H9 (cell line): ENCODE measurements at regions not wholly inside any gene's neighbourhood (a gene's known extent, or its start where the extent isn't known, plus 50 kb on each side); places are given as distances from the start of the nearest gene placed in this dataset.

ENCODE experiments used
- DNase-seq: peaks from one replicate; pipeline ENCODE4 v3.0.0-alpha.2; 2017
- H2AFZ ChIP-seq: one replicate; pipeline ENCODE4 v1.6.1; 2013; ENCODE audit warnings: mild to moderate bottlenecking, low read length, control low read depth, moderate library complexity
- H2AK5ac ChIP-seq: 2 replicates; pipeline ENCODE4 v1.6.1; 2013; ENCODE audit warnings: low read length, control low read depth, mixed read lengths; ENCODE audit not compliant: insufficient read length
- H2BK120ac ChIP-seq: one replicate; pipeline ENCODE4 v1.6.1; 2013; ENCODE audit warnings: low read depth, mild to moderate bottlenecking, low read length, control low read depth, inconsistent platforms; ENCODE audit not compliant: poor library complexity, severe bottlenecking
- H2BK12ac ChIP-seq: 2 replicates; pipeline ENCODE4 v1.6.1; 2013; ENCODE audit warnings: low read length, control low read depth, mixed read lengths, low read depth; ENCODE audit not compliant: insufficient read length
- H2BK15ac ChIP-seq: 2 replicates; pipeline ENCODE4 v1.6.1; 2013; ENCODE audit warnings: low read depth, low read length, control low read depth
- H2BK20ac ChIP-seq: one replicate; pipeline ENCODE4 v1.6.1; 2013; ENCODE audit warnings: low read depth, mild to moderate bottlenecking, low read length, control low read depth, inconsistent platforms; ENCODE audit not compliant: poor library complexity, severe bottlenecking
- H2BK5ac ChIP-seq: 2 replicates; pipeline ENCODE4 v1.6.1; 2013; ENCODE audit warnings: low read length, control low read depth, mixed read lengths; ENCODE audit not compliant: insufficient read length
- H3K14ac ChIP-seq: 2 replicates; pipeline ENCODE4 v1.6.1; 2013; ENCODE audit warnings: low read length, control low read depth; ENCODE audit not compliant: insufficient read depth
- H3K18ac ChIP-seq: 2 replicates; pipeline ENCODE4 v1.6.1; 2013; ENCODE audit warnings: low read depth, mild to moderate bottlenecking, mixed read lengths, low read length, control low read depth; ENCODE audit not compliant: insufficient read length
- H3K23ac ChIP-seq: 2 replicates; pipeline ENCODE4 v1.6.1; 2013; ENCODE audit warnings: low read length, control low read depth, mixed read lengths, low read depth; ENCODE audit not compliant: insufficient read length
- H3K23me2 ChIP-seq: 2 replicates; pipeline ENCODE4 v1.6.1; 2013; ENCODE audit warnings: low read depth, mild to moderate bottlenecking, mixed read lengths, low read length, control low read depth; ENCODE audit not compliant: insufficient read length, poor library complexity, severe bottlenecking
- H3K27ac ChIP-seq: 2 replicates; pipeline ENCODE4 v1.5.1; 2013; ENCODE audit warnings: low read length, control low read depth, mixed read lengths, low read depth; ENCODE audit not compliant: insufficient read length
- H3K27me3 ChIP-seq: 2 replicates; pipeline ENCODE4 v1.6.1; 2013; ENCODE audit warnings: low read length, control low read depth, inconsistent platforms; ENCODE audit not compliant: insufficient read depth
- H3K4ac ChIP-seq: 2 replicates; pipeline ENCODE4 v1.6.1; 2013; ENCODE audit warnings: low read depth, mild to moderate bottlenecking, control low read depth, inconsistent platforms, low read length, moderate library complexity
- H3K4me1 ChIP-seq: 2 replicates; pipeline ENCODE4 v1.6.1; 2013; ENCODE audit warnings: low read length, control low read depth, inconsistent platforms; ENCODE audit not compliant: insufficient read depth
- H3K4me2 ChIP-seq: 2 replicates; pipeline ENCODE4 v1.6.1; 2013; ENCODE audit warnings: low read length, control low read depth, mixed read lengths; ENCODE audit not compliant: insufficient read length, insufficient read depth
- H3K56ac ChIP-seq: 2 replicates; pipeline ENCODE4 v1.6.1; 2013; ENCODE audit warnings: low read depth, mild to moderate bottlenecking, mixed read lengths, low read length, control low read depth; ENCODE audit not compliant: insufficient read length
- H3K79me1 ChIP-seq: 2 replicates; pipeline ENCODE4 v1.6.1; 2013; ENCODE audit warnings: low read depth, mild to moderate bottlenecking, moderate library complexity, low read length, control low read depth, inconsistent platforms; ENCODE audit not compliant: insufficient read depth, poor library complexity, severe bottlenecking
- H3K79me2 ChIP-seq: 2 replicates; pipeline ENCODE4 v1.6.1; 2013; ENCODE audit warnings: low read length, control low read depth, inconsistent platforms; ENCODE audit not compliant: insufficient read depth
- H3K9ac ChIP-seq: 2 replicates; pipeline ENCODE4 v1.6.1; 2013; ENCODE audit warnings: low read length, control low read depth, mixed read lengths; ENCODE audit not compliant: insufficient read length; ENCODE audit errors: extremely low read depth
- H3K9me3 ChIP-seq: one replicate; pipeline ENCODE4 v1.6.1; 2013; ENCODE audit warnings: low read depth, low read length, inconsistent platforms; ENCODE audit not compliant: control insufficient read depth
- H3T11ph ChIP-seq: one replicate; pipeline ENCODE4 v1.6.1; 2013; ENCODE audit warnings: mild to moderate bottlenecking, low read length, control low read depth, inconsistent platforms
- H4K20me1 ChIP-seq: one replicate; pipeline ENCODE4 v1.6.1; 2013; ENCODE audit not compliant: control insufficient read depth, insufficient read length, insufficient read depth
- H4K5ac ChIP-seq: 2 replicates; pipeline ENCODE4 v1.6.1; 2013; ENCODE audit warnings: low read depth, mild to moderate bottlenecking, mixed read lengths, low read length, control low read depth; ENCODE audit not compliant: insufficient read length
- H4K8ac ChIP-seq: replicated peaks from 2 replicates; pipeline ENCODE4 v1.6.1; 2013; ENCODE audit warnings: low read length, control low read depth, mixed read lengths, low read depth; ENCODE audit not compliant: insufficient read length
- H4K91ac ChIP-seq: 2 replicates; pipeline ENCODE4 v1.6.1; 2013; ENCODE audit warnings: low read depth, mild to moderate bottlenecking, moderate library complexity, mixed read lengths, low read length, control low read depth; ENCODE audit not compliant: insufficient read length
- H3K27ac Mint-ChIP-seq, 3 experiments: 2 replicates in 2 of 3; 3 replicates in 1 of 3; pipeline ENCODE4 v1.8.0; 2020 to 2021; ENCODE audit warnings: mixed read lengths in 3 of 3, mild to moderate bottlenecking in 1 of 3, moderate library complexity in 1 of 3
- H3K27me3 Mint-ChIP-seq: 2 replicates; pipeline ENCODE4 v1.8.0; 2021; ENCODE audit warnings: low read depth, mild to moderate bottlenecking, moderate library complexity, mixed read lengths
- H3K36me3 Mint-ChIP-seq, 3 experiments: 2 replicates in 2 of 3; 3 replicates in 1 of 3; pipeline ENCODE4 v1.8.0; 2020 to 2021; ENCODE audit warnings: low read depth in 3 of 3, mixed read lengths in 3 of 3; ENCODE audit not compliant: insufficient read depth in 1 of 3
- H3K4me1 Mint-ChIP-seq, 2 experiments: 2 replicates each; pipeline ENCODE4 v1.8.0; 2020; ENCODE audit warnings: mixed read lengths in 2 of 2
- H3K4me3 Mint-ChIP-seq, 2 experiments: 2 replicates in 1 of 2; 3 replicates in 1 of 2; pipeline ENCODE4 v1.8.0; 2020 to 2021; ENCODE audit warnings: mild to moderate bottlenecking in 2 of 2, mixed read lengths in 2 of 2, moderate library complexity in 1 of 2
- H3K9me3 Mint-ChIP-seq, 2 experiments: 2 replicates in 1 of 2; 3 replicates in 1 of 2; pipeline ENCODE4 v1.8.0; 2020; ENCODE audit warnings: mild to moderate bottlenecking in 2 of 2, mixed read lengths in 2 of 2, moderate library complexity in 1 of 2
- WGBS: extraction: QIAGEN DNeasy Blood & Tissue Kit; methylation state at CpG from one replicate; pipeline ENCODE4 v1.1.7; 2013; ENCODE audit warnings: missing lambda C conversion rate, low lambda C conversion rate, mixed read lengths; ENCODE audit not compliant: insufficient read length; ENCODE audit errors: extremely low coverage; 5-methylcytosine and 5-hydroxymethylcytosine counted together
- TF ChIP-seq, protein P1 (sequence below): fragments of 200-600 bp; sonication (generic); conservative IDR thresholded peaks from 3 replicates; pipeline ENCODE4 v1.8.0; 2021; ENCODE audit warnings: antibody characterized with exemption, mild to moderate bottlenecking

- no CpG with 5 or more reads among the region's 6 CpGs for WGBS
- TF ChIP-seq, protein P1, sequence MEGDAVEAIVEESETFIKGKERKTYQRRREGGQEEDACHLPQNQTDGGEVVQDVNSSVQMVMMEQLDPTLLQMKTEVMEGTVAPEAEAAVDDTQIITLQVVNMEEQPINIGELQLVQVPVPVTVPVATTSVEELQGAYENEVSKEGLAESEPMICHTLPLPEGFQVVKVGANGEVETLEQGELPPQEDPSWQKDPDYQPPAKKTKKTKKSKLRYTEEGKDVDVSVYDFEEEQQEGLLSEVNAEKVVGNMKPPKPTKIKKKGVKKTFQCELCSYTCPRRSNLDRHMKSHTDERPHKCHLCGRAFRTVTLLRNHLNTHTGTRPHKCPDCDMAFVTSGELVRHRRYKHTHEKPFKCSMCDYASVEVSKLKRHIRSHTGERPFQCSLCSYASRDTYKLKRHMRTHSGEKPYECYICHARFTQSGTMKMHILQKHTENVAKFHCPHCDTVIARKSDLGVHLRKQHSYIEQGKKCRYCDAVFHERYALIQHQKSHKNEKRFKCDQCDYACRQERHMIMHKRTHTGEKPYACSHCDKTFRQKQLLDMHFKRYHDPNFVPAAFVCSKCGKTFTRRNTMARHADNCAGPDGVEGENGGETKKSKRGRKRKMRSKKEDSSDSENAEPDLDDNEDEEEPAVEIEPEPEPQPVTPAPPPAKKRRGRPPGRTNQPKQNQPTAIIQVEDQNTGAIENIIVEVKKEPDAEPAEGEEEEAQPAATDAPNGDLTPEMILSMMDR = peak; percentile 46; the same call in 1 of the 3 replicates
Measured at GRCh38 chr1:177490036-177490639, 319.4 kb downstream of the BRINP2 start.

More at GRCh38 chr1:177490036-177490639, 319.4 kb downstream of the BRINP2 start:
- H2BK5ac ChIP-seq = no peak overlapping the region
- H3K4ac ChIP-seq = no peak overlapping the region
- H3K9me3 Mint-ChIP-seq = no peaks in the 10 kb centered on the region; a peak in 2 of 5 replicates
- no peak overlapping the region for H3K9ac ChIP-seq
- no peaks in the 10 kb centered on the region; the same call in 1 of the 2 replicates for H3K27me3 Mint-ChIP-seq
- no peak overlapping the region for H2BK12ac ChIP-seq
- no peak overlapping the region for H2BK15ac ChIP-seq
- H3K23me2 ChIP-seq = no peaks in the 10 kb centered on the region
- H3K4me1 ChIP-seq = no peaks in the 10 kb centered on the region; the same call in 1 of the 2 replicates
- no peaks in the 10 kb centered on the region for H3K36me3 Mint-ChIP-seq
- H3K56ac ChIP-seq = no peak overlapping the region
- H3K4me2 ChIP-seq = no peak overlapping the region
- no peak overlapping the region for H4K8ac ChIP-seq
- H3K23ac ChIP-seq = no peak overlapping the region
- H2AFZ ChIP-seq = no peak overlapping the region
- H3K27me3 ChIP-seq = no peaks in the 10 kb centered on the region
- no peak for DNase-seq
- no peaks in the 10 kb centered on the region for H3K79me1 ChIP-seq
- no peak overlapping the region for H2BK120ac ChIP-seq
- H4K5ac ChIP-seq = no peak overlapping the region
- H3K9me3 ChIP-seq = no peaks in the 10 kb centered on the region
- H3K18ac ChIP-seq = no peak overlapping the region
- no peak overlapping the region for H2BK20ac ChIP-seq
- H4K20me1 ChIP-seq = no peaks in the 10 kb centered on the region
- H4K91ac ChIP-seq = no peak overlapping the region
- H2AK5ac ChIP-seq = no peak overlapping the region
- peaks cover 4 to 6% of the 10 kb centered on the region in 2 experiments for H3K4me1 Mint-ChIP-seq
- H3K79me2 ChIP-seq = no peaks in the 10 kb centered on the region
- no peak overlapping the region for H3T11ph ChIP-seq
- H3K14ac ChIP-seq = no peak overlapping the region
- no peak overlapping the region for H3K4me3 Mint-ChIP-seq
- H3K27ac ChIP-seq = no peak overlapping the region
- no peak overlapping the region for H3K27ac Mint-ChIP-seq
